ENCODE measurements at regions not wholly inside any gene's neighbourhood (a gene's known extent, or its start where the extent isn't known, plus 50 kb on each side); places are given as distances from the start of the nearest gene placed in this dataset.

GRCh38 chr14:58823312-58823711 is 185.6 kb downstream of the DACT1 start:
- CTCF ChIA-PET = interaction anchor here (0.7 to 2.2 kb wide), 4 partner anchors 10 to 322 kb away, joined by 3 to 6 read pairs (median 3); no protein-coding TSS in a partner anchor
- H4K20me1 ChIP-seq (ENCODE audit: control insufficient read depth, insufficient read depth) = no peaks in the 10 kb centered on the region
- RAD21 ChIA-PET (ENCODE audit: unreplicated experiment) = interaction anchor here (1.1 to 1.2 kb wide), 2 partner anchors 16 to 28 kb away, joined by 3 read pairs; no protein-coding TSS in a partner anchor
- H3K4me1 ChIP-seq (ENCODE audit: control insufficient read depth, insufficient read depth, low read length) = no peaks in the 10 kb centered on the region
- BruUV-seq (replicated peaks) = no TSS peak
- H3K9ac ChIP-seq (ENCODE audit: control insufficient read depth, insufficient read depth, low read length) = no peak overlapping the region
- no peaks in the 10 kb centered on the region for H3K79me2 ChIP-seq (ENCODE audit: control insufficient read depth, insufficient read depth, low read length)
- no peak overlapping the region for H3K4me3 ChIP-seq
- SMC1A ChIA-PET (ENCODE audit: uncharacterized antibody, unreplicated experiment) = interaction anchor here (0.7 to 2.4 kb wide), 7 partner anchors 14 to 38 kb away, joined by 3 to 8 read pairs (median 3); no protein-coding TSS in a partner anchor
- intact Hi-C loops (cut with micrococcal nuclease; ENCODE audit: unreplicated experiment) (no loop called here), in situ Hi-C loops (cut with MboI) (no loop called here)
- TF ChIP-seq NR2C2 (IDR thresholded peaks at IDR 0.05; ENCODE audit: borderline replicate concordance, control insufficient read depth, insufficient read length, low read depth) (no peak), ZBTB33 (IDR thresholded peaks at IDR 0.05) (no peak), MTA2 (IDR thresholded peaks at IDR 0.05; ENCODE audit: low read depth) (no peak), TAF1 (IDR thresholded peaks at IDR 0.05; ENCODE audit: borderline replicate concordance, low read depth, low read length) (no peak), TCF3 (IDR thresholded peaks at IDR 0.05; ENCODE audit: borderline replicate concordance, insufficient read depth, low read depth, low read length) (no peak), TCF12 (IDR thresholded peaks at IDR 0.05; ENCODE audit: low read depth, low read length) (no peak), TBL1XR1 (IDR thresholded peaks at IDR 0.05; ENCODE audit: low read depth, low read length) (no peak), NKRF (conservative IDR thresholded peaks at IDR 0.05) (no peak), YBX1 (IDR thresholded peaks at IDR 0.05) (no peak), NFIC (IDR thresholded peaks at IDR 0.05; ENCODE audit: low read depth, low read length) (no peak), ZZZ3 (IDR thresholded peaks at IDR 0.05; ENCODE audit: control insufficient read depth, insufficient read length, low read depth) (no peak), WRNIP1 (IDR thresholded peaks at IDR 0.05; ENCODE audit: borderline replicate concordance, low read depth, low read length) (no peak), RB1 (IDR thresholded peaks at IDR 0.05; ENCODE audit: borderline replicate concordance) (no peak), EGR1 (IDR thresholded peaks at IDR 0.05; ENCODE audit: borderline replicate concordance in 1 of 2, low read depth in 2 of 2, low read length in 2 of 2) (no peak), NR2C1 (IDR thresholded peaks at IDR 0.05) (no peak), RAD21 (IDR thresholded peaks at IDR 0.05; ENCODE audit: insufficient read depth, low read depth, low read length) (no peak)
- H2AFZ ChIP-seq (ENCODE audit: control insufficient read depth, low read depth, low read length) = no peak overlapping the region
- WGBS (ENCODE audit: insufficient coverage, insufficient replicate concordance, low lambda C conversion rate, missing lambda C conversion rate) = 50% methylated on average over 2 of the region's 2 CpGs
- H3K27ac ChIP-seq (ENCODE audit: control insufficient read depth, insufficient read depth) = no peak overlapping the region
- ATAC-seq (no peak), FAIRE-seq (no peak), DNase-seq (ENCODE audit: low read depth, low spot score) (no peak)
- no peak overlapping the region for H3K4me2 ChIP-seq (ENCODE audit: control insufficient read depth, insufficient read depth)
- POLR2A ChIA-PET = interaction anchor here (1.4 kb wide), 1 partner anchor 27 kb away, joined by 3 read pairs; no protein-coding TSS in a partner anchor
- no peaks in the 10 kb centered on the region for H3K36me3 ChIP-seq (ENCODE audit: control insufficient read depth in 2 of 2, insufficient read depth in 2 of 2, low read length in 1 of 2)
- no peaks in the 10 kb centered on the region; the same call in 2 of the 3 replicates for H3K9me3 ChIP-seq (replicated peaks; ENCODE audit: control insufficient read depth, insufficient read depth, low read length)
- H3K27me3 ChIP-seq (replicated peaks in 1 of 2; ENCODE audit: control insufficient read depth in 2 of 2, insufficient read depth in 2 of 2, low read length in 1 of 2) = no peaks in the 10 kb centered on the region

All from GM12878 (cell line).